HG02884 (cell line): ENCODE measurements at regions not wholly inside any gene's neighbourhood (a gene's known extent, or its start where the extent isn't known, plus 50 kb on each side); places are given as distances from the start of the nearest gene placed in this dataset.

ENCODE experiments used
- ATAC-seq: cut with Tn5 transposase; IDR thresholded peaks from one replicate; pipeline ENCODE4 v1.9.1; 2021; ENCODE audit warnings: mild to moderate bottlenecking, moderate library complexity; ENCODE audit not compliant: unreplicated experiment

DNA sequence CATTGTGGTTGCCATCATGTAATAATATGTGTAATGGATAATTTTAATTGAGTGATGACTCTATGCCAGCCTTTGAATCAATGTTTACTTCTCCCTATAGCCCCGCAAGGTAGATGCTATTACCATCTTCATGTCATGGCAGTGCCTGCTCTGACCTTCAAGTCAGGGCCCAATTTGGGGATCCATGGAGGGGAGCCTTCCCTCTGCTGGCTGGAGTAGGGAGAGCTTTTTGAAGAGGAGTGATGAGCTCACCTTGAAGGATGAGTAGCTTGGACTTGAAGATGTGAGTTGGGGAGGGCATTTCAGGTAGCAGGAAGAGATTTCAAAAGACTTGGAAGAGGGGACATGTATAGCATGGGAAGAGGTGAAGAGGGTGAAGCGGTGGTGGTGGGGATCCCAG, 189.2 kb downstream of the FOXD2 start:
- ATAC-seq, result no peak

DNA sequence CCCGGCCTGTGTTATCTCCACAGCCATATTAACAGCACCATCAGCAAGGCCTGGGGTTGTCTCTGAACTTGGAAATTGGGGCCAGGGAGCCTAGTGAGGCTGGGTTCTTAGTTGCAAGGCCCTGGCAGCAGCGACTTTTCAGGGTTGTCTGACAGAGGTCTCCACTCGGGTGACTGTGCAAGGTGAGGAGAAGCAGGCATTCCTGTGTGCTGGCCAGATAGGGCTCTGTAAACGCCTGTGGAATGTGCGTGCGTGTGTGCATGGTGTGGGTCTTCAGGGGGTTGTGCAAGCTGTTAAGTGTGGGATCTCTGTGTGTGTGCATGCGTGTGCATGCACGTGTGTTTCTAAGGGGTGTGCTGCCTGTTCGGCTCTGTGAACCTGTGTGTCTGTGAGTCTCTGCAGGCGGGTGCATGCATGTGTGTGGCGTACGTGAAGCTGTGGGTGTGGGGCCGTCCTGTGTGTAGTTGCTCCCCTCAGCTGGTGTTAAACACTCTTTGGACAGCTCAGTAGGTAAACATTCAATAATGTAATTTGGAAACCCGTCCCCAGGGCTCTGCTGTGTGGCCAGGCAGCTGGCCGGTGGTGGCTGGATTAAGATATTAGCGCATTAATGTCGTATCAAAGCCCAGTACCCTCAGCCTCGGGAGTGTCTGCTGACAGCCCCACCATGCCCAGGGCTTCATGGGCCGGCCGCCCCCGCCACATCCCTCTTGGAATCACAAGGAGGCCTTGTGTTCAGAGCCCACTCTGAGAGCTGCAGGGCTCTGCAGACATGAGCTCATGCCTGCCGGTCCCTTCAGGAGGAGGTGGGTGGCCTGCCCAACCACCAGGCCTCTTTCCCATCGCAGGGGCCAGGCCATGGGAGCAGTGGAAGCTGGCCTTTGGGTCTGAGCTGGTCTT, 189.9 kb downstream of the FOXD2 start:
- no peak for ATAC-seq

DNA sequence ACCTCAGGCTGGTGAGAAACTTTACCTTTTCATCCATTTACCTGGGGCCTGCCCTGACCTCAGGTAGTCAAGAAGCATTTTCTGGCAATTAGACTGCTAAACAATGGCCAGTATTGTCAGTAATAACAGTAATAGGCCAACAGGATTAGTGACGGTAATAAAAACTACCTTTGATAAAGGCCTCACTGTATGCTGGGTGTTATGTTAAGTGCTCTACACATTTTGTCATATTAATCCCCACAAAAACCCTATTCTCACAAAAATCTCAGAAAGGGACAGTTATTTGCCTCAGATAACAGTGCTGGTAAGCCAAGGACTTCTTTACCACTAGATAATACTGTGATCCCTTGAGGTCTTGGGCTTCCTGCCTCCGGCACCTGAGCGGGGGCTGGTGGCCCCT, 191.4 kb downstream of the FOXD2 start:
- no peak for ATAC-seq

GRCh38 chr1:47630346-47630745, 192.5 kb downstream of the FOXD2 start:
- no peak for ATAC-seq

GRCh38 chr1:47631411-47631995, 193.7 kb downstream of the FOXD2 start:
- no peak for ATAC-seq

DNA sequence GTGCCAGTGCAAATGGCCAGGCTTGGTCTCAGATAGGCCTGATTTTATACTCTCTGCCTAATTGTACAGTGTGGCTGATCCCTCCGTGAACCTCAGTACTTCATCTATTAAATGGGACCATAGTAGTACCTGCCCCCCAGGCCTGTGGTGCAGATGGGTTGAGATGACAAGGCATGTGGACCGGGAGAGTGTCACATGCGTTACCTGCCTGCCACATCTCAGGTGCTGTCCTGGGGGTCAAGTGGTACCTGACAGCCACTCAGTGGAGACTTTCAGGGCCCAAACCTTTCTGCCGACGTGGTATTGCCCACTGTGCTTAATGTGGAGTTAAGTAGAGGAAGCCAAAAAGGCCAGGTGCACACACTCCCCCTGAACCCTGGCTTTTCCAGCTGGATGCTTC, 197.3 kb downstream of the FOXD2 start:
- no peak for ATAC-seq

- no peak for ATAC-seq
Measured at GRCh38 chr1:47635597-47635996, 197.8 kb downstream of the FOXD2 start.

GRCh38 chr1:47637111-47637685, 199.4 kb downstream of the FOXD2 start:
- ATAC-seq, result no peak

GRCh38 chr1:47638240-47638639, 200.4 kb downstream of the FOXD2 start:
- no peak for ATAC-seq

DNA sequence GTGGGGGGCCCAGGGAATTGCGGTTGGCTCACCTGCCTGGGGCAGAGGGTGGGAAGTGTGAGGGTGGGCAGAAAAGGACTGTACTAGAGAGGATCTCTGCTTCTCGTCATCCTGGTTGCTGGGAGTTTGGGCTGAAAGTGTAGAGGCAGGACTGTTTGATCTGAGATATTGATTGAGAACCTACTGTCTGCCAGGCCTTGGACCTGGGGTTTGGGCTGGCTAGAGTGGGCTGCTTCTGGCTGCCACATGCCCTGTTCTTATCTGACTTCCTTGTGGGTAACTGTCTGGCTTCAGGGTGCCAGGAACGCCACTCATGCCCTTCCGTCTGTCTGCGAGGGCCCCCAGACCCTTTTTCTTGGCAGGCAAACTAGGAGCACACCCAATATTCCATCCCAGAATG, 200.9 kb downstream of the FOXD2 start:
- ATAC-seq, result no peak

DNA sequence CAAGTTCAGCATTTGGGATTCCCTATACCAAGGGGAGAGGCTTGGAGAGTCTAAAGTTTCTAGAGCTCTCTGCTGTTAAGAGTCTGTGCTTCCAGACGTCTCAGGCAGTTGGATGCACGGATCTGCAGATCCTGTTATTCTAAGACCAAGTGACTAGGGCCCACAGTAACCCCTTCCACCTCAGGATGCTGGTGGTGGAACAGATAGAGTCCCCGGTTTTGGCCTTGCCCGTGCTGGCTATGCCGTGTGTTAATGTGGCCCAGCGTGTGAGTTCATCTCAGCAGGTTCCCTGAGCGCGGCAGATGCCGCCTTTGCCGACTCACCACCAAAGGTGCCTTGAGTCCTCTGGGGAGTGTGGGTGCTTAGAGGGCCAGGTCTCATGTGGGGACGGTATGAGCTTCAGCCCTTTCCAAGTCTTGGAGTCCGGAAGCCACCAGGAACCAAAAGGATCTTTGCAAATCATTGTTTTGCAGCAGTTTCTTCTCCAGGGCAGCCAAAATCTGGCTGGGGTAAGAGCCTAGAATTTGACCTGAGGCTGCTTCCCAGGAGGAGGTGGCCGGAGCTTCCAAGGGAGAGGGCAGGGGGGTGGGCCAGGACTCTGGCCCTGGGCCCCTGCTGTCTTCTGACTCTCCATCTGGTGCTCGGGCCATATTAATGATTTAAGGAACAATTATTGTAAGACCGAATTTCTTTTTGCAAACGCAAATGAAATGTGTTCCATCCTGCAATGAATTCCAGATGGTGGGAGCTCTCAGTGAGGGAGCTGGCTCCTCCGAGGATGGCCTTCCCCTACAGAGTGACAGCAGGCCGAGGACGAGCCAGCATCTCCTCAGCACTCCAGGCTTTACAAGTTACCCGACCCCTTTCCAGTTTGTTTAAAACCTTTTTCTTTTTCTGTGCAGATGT, 205.7 kb downstream of the FOXD2 start:
- no peak for ATAC-seq

GRCh38 chr1:47644212-47644573, 206.3 kb downstream of the FOXD2 start:
- ATAC-seq, result no peak

DNA sequence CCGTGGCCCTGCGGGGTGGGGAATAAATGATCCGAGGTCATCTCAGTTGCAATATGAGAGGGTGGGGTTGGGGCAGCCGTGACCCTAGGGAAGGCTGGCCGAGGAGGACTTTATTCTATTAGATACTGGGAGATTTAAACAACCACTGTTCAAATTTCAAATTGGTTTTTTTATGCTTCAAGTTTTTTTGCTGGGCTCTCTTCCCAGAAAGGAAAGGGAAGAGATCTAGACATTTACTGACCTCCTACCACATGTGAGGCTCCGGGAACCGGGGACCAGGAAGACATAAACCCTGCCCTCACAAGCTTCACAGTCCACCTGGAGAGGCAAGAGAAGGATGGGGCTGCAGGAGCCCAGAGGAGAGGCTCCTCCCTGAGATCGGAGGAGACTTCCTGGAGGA, 207.3 kb downstream of the FOXD2 start:
- no peak for ATAC-seq

DNA sequence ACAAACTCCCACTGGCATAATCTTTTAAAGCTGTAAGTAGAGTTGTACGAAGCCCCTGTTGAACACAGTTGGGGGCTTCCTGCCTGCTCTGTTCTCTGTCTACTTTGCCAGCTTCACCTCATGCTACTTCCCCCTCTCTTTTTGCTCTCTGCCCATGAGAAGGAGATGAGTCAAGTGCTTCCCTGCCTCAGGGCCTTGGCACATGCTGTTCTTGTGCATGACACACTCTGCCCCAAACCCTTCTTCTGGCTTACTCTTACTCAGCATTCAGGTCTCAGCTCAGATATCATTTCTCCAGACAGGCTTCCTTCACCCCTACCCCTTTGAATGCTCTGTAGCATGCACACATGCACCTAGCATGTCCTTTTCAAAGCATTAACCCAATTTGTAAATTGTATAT, 208.8 kb downstream of the FOXD2 start:
- no peak for ATAC-seq

GRCh38 chr1:47647327-47647845, 209.5 kb downstream of the FOXD2 start:
- no peak for ATAC-seq

GRCh38 chr1:47650205-47650604, 212.4 kb downstream of the FOXD2 start:
- ATAC-seq, result no peak

DNA sequence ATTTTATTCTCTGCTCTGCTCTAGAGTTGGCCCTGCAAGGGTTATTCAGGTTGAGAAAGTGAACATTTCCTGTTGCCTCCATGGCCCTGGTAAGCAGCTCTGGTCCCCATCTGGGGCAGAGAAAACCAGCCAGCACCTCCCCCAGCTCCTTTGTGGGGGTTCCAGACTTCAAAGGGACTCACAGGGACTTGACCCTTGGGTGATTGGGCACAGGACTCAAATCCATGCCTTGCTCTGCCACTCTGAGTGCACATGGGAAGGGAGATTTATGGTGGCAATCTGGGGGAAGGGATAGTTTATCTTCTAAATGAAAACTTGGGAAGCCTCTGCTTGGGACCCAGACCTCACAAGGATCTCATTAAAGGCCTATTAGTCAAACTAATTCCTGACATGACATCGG, 212.8 kb downstream of the FOXD2 start:
- ATAC-seq, result no peak

- no peak for ATAC-seq
Measured at GRCh38 chr1:47651311-47652089, 213.7 kb downstream of the FOXD2 start.

DNA sequence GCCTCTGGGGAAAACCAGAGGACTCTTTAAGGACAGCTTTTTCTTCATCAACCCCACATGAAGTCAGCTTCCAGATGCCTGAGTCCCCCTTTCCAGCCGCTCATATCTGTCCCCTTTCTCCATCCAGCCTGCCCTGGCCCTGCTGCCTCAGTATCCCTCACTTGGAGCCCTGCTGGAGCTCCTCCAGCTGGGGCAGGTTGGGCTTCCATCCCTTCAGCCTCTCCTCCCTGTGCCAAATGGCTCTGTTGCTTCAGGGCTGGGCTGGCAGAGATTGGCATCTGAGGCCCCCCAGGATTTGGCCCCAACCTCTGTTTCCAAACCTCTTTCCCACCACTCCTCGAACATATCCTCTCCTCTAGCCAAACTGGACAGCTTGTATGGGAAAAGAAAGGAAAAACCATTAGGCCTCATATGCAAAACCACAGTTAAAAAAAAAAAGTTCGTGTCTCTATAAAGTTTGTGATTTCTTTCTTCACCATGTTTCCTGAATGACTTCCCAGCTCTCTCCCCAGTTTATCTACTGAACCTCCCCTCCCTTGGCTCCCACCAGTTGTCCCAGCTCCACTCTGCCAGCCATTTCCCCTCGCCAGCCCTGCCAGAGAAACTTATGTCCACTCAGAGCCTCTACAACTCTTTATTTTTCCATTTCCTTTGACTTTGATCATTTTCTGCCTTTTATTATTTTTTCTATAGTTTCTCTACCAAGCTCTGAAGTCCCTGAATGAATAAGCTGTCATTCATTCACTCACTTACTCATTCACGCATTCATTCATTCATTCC, 217.9 kb downstream of the FOXD2 start:
- no peak for ATAC-seq
